Upper lobe of left lung (tissue), 4 donors: ENCODE measurements at regions not wholly inside any gene's neighbourhood (a gene's known extent, or its start where the extent isn't known, plus 50 kb on each side); places are given as distances from the start of the nearest gene placed in this dataset.

Experiments
- EP300 ChIP-seq, 4 donors: sonication (generic); formaldehyde crosslinking; IDR thresholded peaks; one replicate each; pipeline ENCODE4 v1.5.1; 2017; ENCODE audit warnings: antibody characterized with exemption in 4 of 4, control low read depth in 2 of 4
- POLR2AphosphoS5 ChIP-seq, 2 donors: sonication (generic); formaldehyde crosslinking; IDR thresholded peaks; one replicate each; pipeline ENCODE4 v1.5.1; 2017; ENCODE audit warnings: antibody characterized with exemption in 2 of 2
- TF ChIP-seq, protein P1 (sequence below), 6 experiments: fragments of 450-650 bp in 4 of 6; fragments of 200-600 bp in 2 of 6; sonication (generic) in 2 of 6; IDR thresholded peaks; one replicate each; pipeline ENCODE4 v1.5.1; 2016 to 2019; ENCODE audit warnings: antibody characterized with exemption in 6 of 6

DNA sequence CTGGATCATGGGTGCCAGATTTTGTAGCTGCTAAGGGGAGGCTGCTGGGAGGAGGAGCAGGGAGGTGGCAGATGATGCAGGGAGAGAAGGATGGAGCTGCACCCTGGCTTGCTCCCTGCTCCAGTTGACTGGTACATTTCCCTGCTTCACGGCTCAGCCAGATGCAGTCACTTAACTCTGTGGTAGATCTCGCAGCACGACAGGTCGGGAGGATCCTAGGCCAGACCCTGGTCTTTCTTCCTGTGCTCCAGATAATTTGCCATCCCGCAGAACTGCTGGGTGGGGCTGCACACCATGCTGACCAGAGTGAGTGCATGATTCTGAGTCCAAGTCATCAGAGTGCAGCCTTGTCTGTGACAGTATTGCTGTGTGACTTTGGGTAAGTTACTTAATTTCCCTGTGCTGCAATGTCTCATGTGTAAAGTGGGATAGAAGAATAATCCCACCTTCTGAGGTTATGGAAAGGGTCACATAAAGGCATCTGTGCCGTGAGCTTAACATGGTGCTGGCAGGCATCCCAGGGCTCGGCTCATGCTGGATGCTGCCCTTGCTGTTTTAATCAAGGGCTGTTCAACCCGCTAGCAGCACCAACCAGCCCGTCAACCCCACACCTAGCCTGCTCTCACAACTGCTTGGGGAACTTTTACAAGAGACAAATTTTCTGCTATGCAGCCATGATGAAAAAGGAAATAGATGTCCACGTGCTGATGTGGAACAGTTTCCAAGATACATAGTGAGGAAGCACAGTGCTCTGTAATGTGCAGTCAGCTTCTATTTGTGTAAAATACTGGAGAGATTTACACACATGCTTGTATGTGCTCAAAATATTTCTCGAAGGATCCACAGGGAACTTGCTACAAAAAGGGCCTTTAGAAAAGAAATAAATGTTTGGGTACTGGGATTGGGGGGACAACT is 257.9 kb downstream of the CDH26 start:
- TF ChIP-seq, protein P1, sequence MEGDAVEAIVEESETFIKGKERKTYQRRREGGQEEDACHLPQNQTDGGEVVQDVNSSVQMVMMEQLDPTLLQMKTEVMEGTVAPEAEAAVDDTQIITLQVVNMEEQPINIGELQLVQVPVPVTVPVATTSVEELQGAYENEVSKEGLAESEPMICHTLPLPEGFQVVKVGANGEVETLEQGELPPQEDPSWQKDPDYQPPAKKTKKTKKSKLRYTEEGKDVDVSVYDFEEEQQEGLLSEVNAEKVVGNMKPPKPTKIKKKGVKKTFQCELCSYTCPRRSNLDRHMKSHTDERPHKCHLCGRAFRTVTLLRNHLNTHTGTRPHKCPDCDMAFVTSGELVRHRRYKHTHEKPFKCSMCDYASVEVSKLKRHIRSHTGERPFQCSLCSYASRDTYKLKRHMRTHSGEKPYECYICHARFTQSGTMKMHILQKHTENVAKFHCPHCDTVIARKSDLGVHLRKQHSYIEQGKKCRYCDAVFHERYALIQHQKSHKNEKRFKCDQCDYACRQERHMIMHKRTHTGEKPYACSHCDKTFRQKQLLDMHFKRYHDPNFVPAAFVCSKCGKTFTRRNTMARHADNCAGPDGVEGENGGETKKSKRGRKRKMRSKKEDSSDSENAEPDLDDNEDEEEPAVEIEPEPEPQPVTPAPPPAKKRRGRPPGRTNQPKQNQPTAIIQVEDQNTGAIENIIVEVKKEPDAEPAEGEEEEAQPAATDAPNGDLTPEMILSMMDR (IDR thresholded peaks at IDR 0.05) = no peak
- TF ChIP-seq EP300 (IDR thresholded peaks at IDR 0.05) (no peak), POLR2AphosphoS5 (IDR thresholded peaks at IDR 0.05) (no peak)
